GM06990 (cell line): ENCODE measurements at regions not wholly inside any gene's neighbourhood (a gene's known extent, or its start where the extent isn't known, plus 50 kb on each side); places are given as distances from the start of the nearest gene placed in this dataset.

Experiments used
- DNase-seq: peaks from one replicate; pipeline ENCODE4 v3.0.0-alpha.2; 2011; ENCODE audit not compliant: insufficient read length; ENCODE audit errors: extremely low read depth
- H3K27me3 ChIP-seq: replicated peaks from 2 replicates; pipeline ENCODE4 v1.6.0; 2011; ENCODE audit warnings: low read length; ENCODE audit not compliant: control insufficient read depth, insufficient read depth
- H3K36me3 ChIP-seq: 2 replicates; pipeline ENCODE4 v1.5.1; 2011; ENCODE audit warnings: low read length; ENCODE audit not compliant: control insufficient read depth, insufficient read depth
- H3K4me3 ChIP-seq: replicated peaks from 2 replicates; pipeline ENCODE4 v1.5.1; 2011; ENCODE audit warnings: low read depth, mild to moderate bottlenecking, control low read depth, low read length
- TF ChIP-seq, protein P1 (sequence below): IDR thresholded peaks from 2 replicates; pipeline ENCODE4 v1.5.1; 2011; ENCODE audit warnings: low read length, control low read depth, mild to moderate bottlenecking, inconsistent platforms; ENCODE audit not compliant: insufficient read depth, poor library complexity, severe bottlenecking

DNA sequence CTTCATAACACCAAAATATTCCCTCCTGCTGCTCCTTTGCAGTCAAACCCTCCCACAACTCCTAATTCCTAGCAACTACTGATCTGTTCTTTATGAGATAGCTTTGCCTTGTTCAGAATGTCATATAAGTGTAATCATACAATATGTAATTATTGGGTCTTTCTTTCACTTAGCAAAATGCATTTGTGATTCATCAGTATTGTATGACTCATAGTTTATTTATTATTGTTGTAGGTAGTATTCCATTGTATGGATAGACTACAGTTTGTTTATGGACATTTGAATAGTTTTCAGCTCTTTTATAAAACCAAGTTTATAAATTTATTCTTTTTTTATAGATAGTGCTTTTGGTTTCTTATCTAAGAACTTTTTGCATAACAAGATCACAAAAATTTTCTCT is 468.2 kb upstream of the KIF2A start:
- H3K36me3 ChIP-seq: no peaks in the 10 kb centered on the region
- TF ChIP-seq, protein P1, sequence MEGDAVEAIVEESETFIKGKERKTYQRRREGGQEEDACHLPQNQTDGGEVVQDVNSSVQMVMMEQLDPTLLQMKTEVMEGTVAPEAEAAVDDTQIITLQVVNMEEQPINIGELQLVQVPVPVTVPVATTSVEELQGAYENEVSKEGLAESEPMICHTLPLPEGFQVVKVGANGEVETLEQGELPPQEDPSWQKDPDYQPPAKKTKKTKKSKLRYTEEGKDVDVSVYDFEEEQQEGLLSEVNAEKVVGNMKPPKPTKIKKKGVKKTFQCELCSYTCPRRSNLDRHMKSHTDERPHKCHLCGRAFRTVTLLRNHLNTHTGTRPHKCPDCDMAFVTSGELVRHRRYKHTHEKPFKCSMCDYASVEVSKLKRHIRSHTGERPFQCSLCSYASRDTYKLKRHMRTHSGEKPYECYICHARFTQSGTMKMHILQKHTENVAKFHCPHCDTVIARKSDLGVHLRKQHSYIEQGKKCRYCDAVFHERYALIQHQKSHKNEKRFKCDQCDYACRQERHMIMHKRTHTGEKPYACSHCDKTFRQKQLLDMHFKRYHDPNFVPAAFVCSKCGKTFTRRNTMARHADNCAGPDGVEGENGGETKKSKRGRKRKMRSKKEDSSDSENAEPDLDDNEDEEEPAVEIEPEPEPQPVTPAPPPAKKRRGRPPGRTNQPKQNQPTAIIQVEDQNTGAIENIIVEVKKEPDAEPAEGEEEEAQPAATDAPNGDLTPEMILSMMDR: no peak
- DNase-seq: no peak
- no peak overlapping the region for H3K4me3 ChIP-seq
- H3K27me3 ChIP-seq: no peaks in the 10 kb centered on the region

- TF ChIP-seq, protein P1: no peak
- no peak overlapping the region for H3K4me3 ChIP-seq
- no peak for DNase-seq
Observed at GRCh38 chr5:61840361-61840760, 465.6 kb upstream of the KIF2A start.

GRCh38 chr5:61842840-61843239 is 463.2 kb upstream of the KIF2A start:
- TF ChIP-seq, protein P1: no peak
- DNase-seq: no peak

More at GRCh38 chr5:61840361-61840760, 465.6 kb upstream of the KIF2A start:
- no peaks in the 10 kb centered on the region for H3K36me3 ChIP-seq
- H3K27me3 ChIP-seq: no peaks in the 10 kb centered on the region

DNA sequence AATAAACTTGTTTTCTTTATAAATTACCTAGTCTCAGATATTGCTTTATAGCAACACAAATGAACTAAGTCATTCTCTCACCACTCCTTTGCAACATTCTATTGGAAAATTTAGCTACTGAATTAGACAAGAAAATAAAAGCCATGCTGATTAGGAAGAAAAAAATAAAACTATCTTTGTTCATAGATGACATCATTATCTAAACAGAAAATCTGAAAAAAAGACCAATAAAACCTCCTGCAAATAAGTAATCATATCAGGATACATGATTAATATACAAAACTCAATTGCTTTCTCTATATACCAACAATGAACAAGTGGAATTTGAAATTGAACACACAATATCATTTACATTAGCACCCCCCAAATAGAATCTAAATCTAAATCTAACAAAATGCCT is 455.3 kb upstream of the KIF2A start:
- Histone ChIP-seq H3K36me3 (no peaks in the 10 kb centered on the region), H3K4me3 (no peak overlapping the region), H3K27me3 (no peaks in the 10 kb centered on the region)
- TF ChIP-seq, protein P1: no peak
- DNase-seq: no peak

More at GRCh38 chr5:61842840-61843239, 463.2 kb upstream of the KIF2A start:
- Histone ChIP-seq H3K36me3 (no peaks in the 10 kb centered on the region), H3K4me3 (no peak overlapping the region), H3K27me3 (no peaks in the 10 kb centered on the region)

DNA sequence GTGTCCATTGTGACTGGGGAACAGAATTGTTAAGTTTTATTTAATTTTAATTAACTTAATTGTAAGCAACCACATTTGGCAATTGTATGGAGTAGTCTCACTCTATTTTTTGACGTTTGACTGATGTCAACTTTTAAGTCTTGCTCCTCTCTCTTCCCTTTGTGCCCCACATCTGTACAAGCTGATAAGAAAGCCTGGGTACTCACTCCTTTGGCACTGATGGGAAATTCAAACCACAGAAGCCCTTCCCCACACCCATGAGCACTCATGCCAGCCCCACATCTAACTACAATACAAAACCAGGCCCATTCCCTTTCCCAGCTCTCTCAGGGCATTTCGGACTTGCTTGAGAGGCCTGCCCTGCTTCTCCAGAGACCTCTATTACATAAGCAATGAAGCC is 451.5 kb upstream of the KIF2A start:
- no peak for DNase-seq
- Histone ChIP-seq H3K36me3 (no peaks in the 10 kb centered on the region), H3K27me3 (no peaks in the 10 kb centered on the region), H3K4me3 (no peak overlapping the region)
- TF ChIP-seq, protein P1: no peak

GRCh38 chr5:61860978-61861377 is 445.0 kb upstream of the KIF2A start:
- H3K27me3 ChIP-seq: no peaks in the 10 kb centered on the region
- TF ChIP-seq, protein P1: no peak
- no peaks in the 10 kb centered on the region for H3K36me3 ChIP-seq
- no peak for DNase-seq
- H3K4me3 ChIP-seq: no peak overlapping the region
